HepG2 (cell line): ENCODE measurements at regions not wholly inside any gene's neighbourhood (a gene's known extent, or its start where the extent isn't known, plus 50 kb on each side); places are given as distances from the start of the nearest gene placed in this dataset.

ENCODE experiments used
- AHR ChIP-seq: IDR thresholded peaks from 2 replicates; pipeline ENCODE4 v1.6.1; 2018; ENCODE audit warnings: missing genetic modification reagents, missing compliant biosample characterization
- ATF7-NPFF ChIP-seq: sonication (generic); formaldehyde crosslinking; IDR thresholded peaks from 2 replicates; pipeline ENCODE4 v1.8.1; 2023; ENCODE audit warnings: mild to moderate bottlenecking, low read depth, missing genetic modification reagents, moderate library complexity
- CHD2 ChIP-seq: IDR thresholded peaks from 2 replicates; pipeline ENCODE4 v1.6.1; 2011; ENCODE audit warnings: low read depth, low read length, improper control_type of control experiment
- ELF1 ChIP-seq: sonication (generic); formaldehyde crosslinking; IDR thresholded peaks from 2 replicates; pipeline ENCODE4 v1.4.0; 2020; ENCODE audit warnings: missing genetic modification reagents
- HNRNPL ChIP-seq: fragments of 200-400 bp; formaldehyde crosslinking; IDR thresholded peaks from 2 replicates; pipeline ENCODE4 v1.6.1; 2017; ENCODE audit warnings: mild to moderate bottlenecking, low read depth, low read length
- MLXIP ChIP-seq: sonication (generic); formaldehyde crosslinking; IDR thresholded peaks from 2 replicates; pipeline ENCODE4 v1.9.0; 2021; ENCODE audit warnings: missing genetic modification reagents, borderline replicate concordance
- MXD1 ChIP-seq: sonication (generic); formaldehyde crosslinking; IDR thresholded peaks from 2 replicates; pipeline ENCODE4 v1.4.0; 2020; ENCODE audit warnings: mild to moderate bottlenecking, missing genetic modification reagents
- MXD3 ChIP-seq: IDR thresholded peaks from 2 replicates; pipeline ENCODE4 v1.6.1; 2016; ENCODE audit warnings: mild to moderate bottlenecking, missing biosample characterization, missing genetic modification reagents
- NR2F1 ChIP-seq, 2 experiments: fragments of 450-650 bp in 1 of 2; formaldehyde crosslinking in 1 of 2; IDR thresholded peaks; 2 replicates each; pipeline versions ENCODE4 v1.5.0 to v1.6.1; 2016 to 2020; ENCODE audit warnings: mild to moderate bottlenecking in 1 of 2, missing compliant biosample characterization in 1 of 2, missing genetic modification reagents in 1 of 2, moderate library complexity in 1 of 2
- POLR2A ChIP-seq, 2 experiments: IDR thresholded peaks; 2 replicates each; pipeline ENCODE4 v1.6.1; 2011; ENCODE audit warnings: low read depth in 2 of 2, low read length in 2 of 2, mild to moderate bottlenecking in 1 of 2, moderate library complexity in 1 of 2; ENCODE audit not compliant: insufficient read depth in 1 of 2
- STAG1 ChIP-seq: sonication (generic); formaldehyde crosslinking; IDR thresholded peaks from 2 replicates; pipeline ENCODE4 v1.4.0; 2020; ENCODE audit warnings: missing genetic modification reagents
- THAP8 ChIP-seq: sonication (generic); formaldehyde crosslinking; IDR thresholded peaks from 2 replicates; pipeline ENCODE4 v1.5.1; 2020; ENCODE audit warnings: missing genetic modification reagents, mild to moderate bottlenecking, borderline replicate concordance
- TMF1 ChIP-seq: sonication (generic); formaldehyde crosslinking; IDR thresholded peaks from 2 replicates; pipeline ENCODE4 v1.8.1; 2022; ENCODE audit warnings: low read depth, missing genetic modification reagents
- USF2 ChIP-seq, 2 experiments: sonication (generic) in 1 of 2; formaldehyde crosslinking in 1 of 2; IDR thresholded peaks; 2 replicates each; pipeline versions ENCODE4 v1.5.1 to v1.6.1; 2011 to 2020; ENCODE audit warnings: borderline replicate concordance in 1 of 2, low read depth in 1 of 2, low read length in 1 of 2, mild to moderate bottlenecking in 1 of 2, missing genetic modification reagents in 1 of 2, moderate library complexity in 1 of 2
- WIZ ChIP-seq: sonication (generic); formaldehyde crosslinking; IDR thresholded peaks from 2 replicates; pipeline ENCODE4 v1.5.1; 2020; ENCODE audit warnings: mild to moderate bottlenecking, missing genetic modification reagents
- ZFP37 ChIP-seq: sonication (generic); formaldehyde crosslinking; IDR thresholded peaks from 2 replicates; pipeline ENCODE4 v1.4.0; 2020; ENCODE audit warnings: missing genetic modification reagents, borderline replicate concordance
- ZKSCAN8 ChIP-seq: IDR thresholded peaks from 2 replicates; pipeline ENCODE4 v1.6.1; 2016; ENCODE audit warnings: borderline replicate concordance, missing genetic modification reagents, missing compliant biosample characterization
- ZNF224 ChIP-seq: sonication (generic); formaldehyde crosslinking; IDR thresholded peaks from 2 replicates; pipeline ENCODE4 v1.5.0; 2020; ENCODE audit warnings: mild to moderate bottlenecking, missing genetic modification reagents
- ZNF263 ChIP-seq: sonication (generic); formaldehyde crosslinking; IDR thresholded peaks from 2 replicates; pipeline ENCODE4 v1.4.0; 2020; ENCODE audit warnings: missing genetic modification reagents
- ZNF329 ChIP-seq: sonication (generic); formaldehyde crosslinking; IDR thresholded peaks from 2 replicates; pipeline ENCODE4 v1.9.0; 2021; ENCODE audit warnings: low read depth, mild to moderate bottlenecking, missing genetic modification reagents
- ZNF7 ChIP-seq: IDR thresholded peaks from 2 replicates; pipeline ENCODE4 v1.6.1; 2016; ENCODE audit warnings: missing biosample characterization, missing genetic modification reagents
- ZNF776 ChIP-seq: sonication (generic); formaldehyde crosslinking; IDR thresholded peaks from 2 replicates; pipeline ENCODE4 v1.4.0; 2020; ENCODE audit warnings: mild to moderate bottlenecking, missing genetic modification reagents
- ZNF777 ChIP-seq: sonication (generic); formaldehyde crosslinking; IDR thresholded peaks from 2 replicates; pipeline ENCODE4 v1.4.0; 2020; ENCODE audit warnings: missing genetic modification reagents

DNA sequence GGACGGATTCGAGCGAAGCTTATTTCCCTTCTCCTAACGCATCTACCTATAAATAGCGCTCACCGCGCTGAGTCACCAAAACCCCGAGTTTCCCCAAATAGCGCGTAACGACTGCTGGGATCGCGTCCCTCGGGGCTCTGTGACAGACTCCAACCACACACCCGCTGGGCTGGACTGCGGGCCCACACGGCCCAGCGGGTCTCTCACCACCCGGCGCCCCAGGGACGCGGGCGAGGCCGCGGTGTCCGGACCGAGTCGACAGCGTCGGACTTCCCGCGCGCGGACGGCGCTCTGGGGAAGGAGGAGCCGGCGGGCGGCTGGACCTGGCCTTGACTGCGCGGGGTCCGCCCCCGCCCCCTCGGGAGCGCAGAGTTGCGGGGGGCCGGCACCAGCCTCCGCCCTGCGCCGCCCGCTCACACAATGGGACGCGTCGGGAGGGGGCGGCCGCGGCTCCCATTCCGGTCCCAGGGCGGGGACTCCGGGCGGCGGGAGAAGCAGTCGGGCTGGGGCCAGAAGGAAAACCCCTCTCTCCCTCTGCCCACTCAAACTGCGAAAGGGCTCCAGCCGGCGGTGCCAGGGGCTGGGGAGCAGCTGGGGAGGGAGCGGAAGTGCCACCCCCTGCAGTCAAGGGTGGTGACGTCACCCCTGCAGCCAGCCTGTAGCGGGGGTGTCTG, 108.8 kb downstream of the KCNRG start (continued):
- TF ChIP-seq MLXIP (CRISPR knock-in tag), result no peak
- 0 out of 2 replicates have a peak, but pooled peaks have one; percentile 43 for TF ChIP-seq ZNF224 (CRISPR knock-in tag)
- TF ChIP-seq ZNF263 (CRISPR knock-in tag), result peak; percentile 21; the same call in 1 of the 2 replicates
- TF ChIP-seq WIZ (CRISPR knock-in tag), result 0 out of 2 replicates have a peak, but pooled peaks have one; percentile 45
- peak in 1 of 2 experiments; percentile 74; a peak in 2 of 4 replicates for TF ChIP-seq POLR2A (IDR thresholded peaks at IDR 0.05; ENCODE audit: insufficient read depth in 1 of 2, low read depth in 2 of 2, low read length in 2 of 2)
- TF ChIP-seq MXD1, result peak; percentile 48; the same call in 1 of the 2 replicates
- no peak for TF ChIP-seq THAP8 (CRISPR knock-in tag)
- TF ChIP-seq TMF1 (CRISPR knock-in tag), result peak; percentile 17; the same call in 1 of the 2 replicates
- peak; percentile 75 for TF ChIP-seq ELF1 (CRISPR knock-in tag)
- TF ChIP-seq MXD3 (CRISPR knock-in tag), result peak; percentile 89; the same call in 1 of the 2 replicates
- peak; percentile 94 for TF ChIP-seq HNRNPL
- TF ChIP-seq STAG1 (CRISPR knock-in tag), result peak; percentile 11; the same call in 1 of the 2 replicates
- peak; percentile 61 for TF ChIP-seq USF2 (IDR thresholded peaks at IDR 0.05; ENCODE audit: low read depth, low read length)
- peak; percentile 62; the same call in 1 of the 2 replicates for TF ChIP-seq USF2 (CRISPR knock-in tag; IDR thresholded peaks at IDR 0.05; ENCODE audit: borderline replicate concordance)
- 0 out of 2 replicates have a peak, but pooled peaks have one; percentile 7 for TF ChIP-seq CHD2
- TF ChIP-seq ZNF777 (CRISPR knock-in tag), result peak; percentile 82
- TF ChIP-seq ATF7-NPFF (CRISPR knock-in tag), result peak; percentile 47
- TF ChIP-seq ZNF329 (CRISPR knock-in tag), result peak; percentile 75; the same call in 1 of the 2 replicates
- TF ChIP-seq ZKSCAN8 (CRISPR knock-in tag), result 0 out of 2 replicates have a peak, but pooled peaks have one; percentile 30
- peak; percentile 78 for TF ChIP-seq AHR
- TF ChIP-seq ZNF7, result 0 out of 2 replicates have a peak, but pooled peaks have one; percentile 4
- peak; percentile 29; the same call in 1 of the 2 replicates for TF ChIP-seq ZNF776 (CRISPR knock-in tag)
- TF ChIP-seq NR2F1 (CRISPR knock-in tag; IDR thresholded peaks at IDR 0.05), result peak in 1 of 2 experiments; percentile 34; a peak in 1 of 4 replicates
- TF ChIP-seq ZFP37 (CRISPR knock-in tag), result no peak
